Activated naive CD8-positive, alpha-beta T cell treated with anti-CD3 and anti-CD28 coated beads for 36 hours (primary cell): ENCODE measurements at regions not wholly inside any gene's neighbourhood (a gene's known extent, or its start where the extent isn't known, plus 50 kb on each side); places are given as distances from the start of the nearest gene placed in this dataset.
A peak's percentile ranks its signal among the peaks of the same experiment; 100 is the strongest.
"Not testable (repeated sequence)": the region's sequence is repeated elsewhere in the genome, so short reads cannot be mapped to it uniquely, and the experiment has no call there.

Experiments
- DNase-seq: peaks from one replicate; pipeline ENCODE4 v3.0.0; 2021
- H3K27ac Mint-ChIP-seq: one replicate; pipeline ENCODE4 v1.8.0; 2022; ENCODE audit warnings: mild to moderate bottlenecking, moderate library complexity, mixed read lengths
- H3K27me3 Mint-ChIP-seq: one replicate; pipeline ENCODE4 v1.8.0; 2022; ENCODE audit warnings: mild to moderate bottlenecking, mixed read lengths
- H3K36me3 Mint-ChIP-seq: one replicate; pipeline ENCODE4 v1.8.0; 2021; ENCODE audit warnings: mild to moderate bottlenecking, mixed read lengths
- H3K4me1 Mint-ChIP-seq: one replicate; pipeline ENCODE4 v1.8.0; 2021; ENCODE audit warnings: mixed read lengths
- H3K4me3 Mint-ChIP-seq: one replicate; pipeline ENCODE4 v1.8.0; 2022; ENCODE audit warnings: mild to moderate bottlenecking, moderate library complexity, mixed read lengths
- H3K9me3 Mint-ChIP-seq: one replicate; pipeline ENCODE4 v1.8.0; 2022; ENCODE audit warnings: mixed read lengths

- no peaks in the 10 kb centered on the region for H3K36me3 Mint-ChIP-seq
- H3K27me3 Mint-ChIP-seq = peaks cover 11% of the 10 kb centered on the region
- H3K4me3 Mint-ChIP-seq = no peak overlapping the region
- no peak overlapping the region for H3K27ac Mint-ChIP-seq
- H3K9me3 Mint-ChIP-seq = peaks cover 7% of the 10 kb centered on the region
- DNase-seq = no peak
- H3K4me1 Mint-ChIP-seq = no peaks in the 10 kb centered on the region
Observed at GRCh38 chr21:35593000-35593502, 467.3 kb downstream of the SETD4 start.

- H3K36me3 Mint-ChIP-seq, H3K9me3 Mint-ChIP-seq, H3K27ac Mint-ChIP-seq, DNase-seq, H3K4me1 Mint-ChIP-seq, H3K4me3 Mint-ChIP-seq: not testable (repeated sequence)
- H3K27me3 Mint-ChIP-seq = peaks cover 16% of the 10 kb centered on the region
Observed at GRCh38 chr21:35590284-35590683, 470.0 kb downstream of the SETD4 start.

GRCh38 chr21:35587841-35588380 lies 472.4 kb downstream of the SETD4 start:
- Mint-ChIP-seq H3K36me3 (no peaks in the 10 kb centered on the region), H3K9me3 (peaks cover 7% of the 10 kb centered on the region), H3K4me3 (no peak overlapping the region), H3K4me1 (peaks cover 2% of the 10 kb centered on the region), H3K27ac (no peak overlapping the region), H3K27me3 (peaks cover 16% of the 10 kb centered on the region)
- DNase-seq = no peak

- Mint-ChIP-seq H3K4me3 (no peak overlapping the region), H3K9me3 (peaks cover 7% of the 10 kb centered on the region), H3K36me3 (no peaks in the 10 kb centered on the region), H3K4me1 (peaks cover 3% of the 10 kb centered on the region), H3K27me3 (peaks cover 16% of the 10 kb centered on the region), H3K27ac (no peak overlapping the region)
- DNase-seq = no peak
Observed at GRCh38 chr21:35586305-35586704, 474.0 kb downstream of the SETD4 start.

- Mint-ChIP-seq H3K27me3 (peaks cover 16% of the 10 kb centered on the region), H3K36me3 (no peaks in the 10 kb centered on the region), H3K9me3 (peaks cover 7% of the 10 kb centered on the region), H3K27ac (no peak overlapping the region), H3K4me3 (no peak overlapping the region), H3K4me1 (peaks cover 3% of the 10 kb centered on the region)
- no peak for DNase-seq
Observed at GRCh38 chr21:35585878-35586277, 474.4 kb downstream of the SETD4 start.

- Mint-ChIP-seq H3K27ac (no peak overlapping the region), H3K36me3 (no peaks in the 10 kb centered on the region), H3K9me3 (peaks cover 4% of the 10 kb centered on the region), H3K4me3 (no peak overlapping the region), H3K4me1 (peaks cover 3% of the 10 kb centered on the region), H3K27me3 (peaks cover 13% of the 10 kb centered on the region)
- DNase-seq = no peak
Observed at GRCh38 chr21:35585155-35585554, 475.2 kb downstream of the SETD4 start.

- H3K9me3 Mint-ChIP-seq = peaks cover 2% of the 10 kb centered on the region
- H3K27me3 Mint-ChIP-seq = peaks cover 6% of the 10 kb centered on the region
- no peak overlapping the region for H3K27ac Mint-ChIP-seq
- peaks cover 15% of the 10 kb centered on the region for H3K4me1 Mint-ChIP-seq
- no peak for DNase-seq
- H3K4me3 Mint-ChIP-seq = no peak overlapping the region
- H3K36me3 Mint-ChIP-seq = no peaks in the 10 kb centered on the region
Observed at GRCh38 chr21:35583566-35584216, 476.6 kb downstream of the SETD4 start.

GRCh38 chr21:35582731-35583130 lies 477.6 kb downstream of the SETD4 start:
- no peaks in the 10 kb centered on the region for H3K36me3 Mint-ChIP-seq
- H3K27me3 Mint-ChIP-seq = peaks cover 2% of the 10 kb centered on the region

GRCh38 chr21:35581640-35582039 lies 478.7 kb downstream of the SETD4 start:
- Mint-ChIP-seq H3K36me3 (no peaks in the 10 kb centered on the region), H3K4me3 (no peak overlapping the region), H3K27me3 (no peaks in the 10 kb centered on the region), H3K4me1 (peaks cover 17% of the 10 kb centered on the region), H3K9me3 (peaks cover 3% of the 10 kb centered on the region), H3K27ac (no peak overlapping the region)
- no peak for DNase-seq

More at GRCh38 chr21:35582731-35583130, 477.6 kb downstream of the SETD4 start:
- DNase-seq = no peak
- H3K4me3 Mint-ChIP-seq = no peak overlapping the region
- peaks cover 3% of the 10 kb centered on the region for H3K9me3 Mint-ChIP-seq
- H3K27ac Mint-ChIP-seq = no peak overlapping the region
- peaks cover 17% of the 10 kb centered on the region for H3K4me1 Mint-ChIP-seq

GRCh38 chr21:35579520-35580293 lies 480.6 kb downstream of the SETD4 start:
- Mint-ChIP-seq H3K9me3 (peaks cover 3% of the 10 kb centered on the region), H3K4me3 (no peak overlapping the region), H3K4me1 (peaks cover 17% of the 10 kb centered on the region), H3K27me3 (no peaks in the 10 kb centered on the region), H3K36me3 (no peaks in the 10 kb centered on the region), H3K27ac (no peak overlapping the region)
- DNase-seq = no peak

- no peaks in the 10 kb centered on the region for H3K27me3 Mint-ChIP-seq
- peak overlapping the region; percentile 76 for H3K27ac Mint-ChIP-seq
- no peak overlapping the region for H3K4me3 Mint-ChIP-seq
- no peak for DNase-seq
- H3K4me1 Mint-ChIP-seq = peaks cover 17% of the 10 kb centered on the region
- peaks cover 3% of the 10 kb centered on the region for H3K9me3 Mint-ChIP-seq
- no peaks in the 10 kb centered on the region for H3K36me3 Mint-ChIP-seq
Observed at GRCh38 chr21:35578831-35579471, 481.4 kb downstream of the SETD4 start.

- Mint-ChIP-seq H3K27ac (no peak overlapping the region), H3K9me3 (peaks cover 3% of the 10 kb centered on the region), H3K36me3 (no peaks in the 10 kb centered on the region), H3K4me3 (no peak overlapping the region), H3K4me1 (peaks cover 17% of the 10 kb centered on the region), H3K27me3 (no peaks in the 10 kb centered on the region)
- DNase-seq = no peak
Observed at GRCh38 chr21:35578347-35578782, 482.0 kb downstream of the SETD4 start.

- Mint-ChIP-seq H3K4me1 (peaks cover 14% of the 10 kb centered on the region), H3K27me3 (no peaks in the 10 kb centered on the region), H3K4me3 (no peak overlapping the region), H3K27ac (no peak overlapping the region), H3K36me3 (no peaks in the 10 kb centered on the region), H3K9me3 (peaks cover 3% of the 10 kb centered on the region)
- no peak for DNase-seq
Observed at GRCh38 chr21:35575280-35575915, 484.9 kb downstream of the SETD4 start.

- peaks cover 2% of the 10 kb centered on the region for H3K4me1 Mint-ChIP-seq
- no peaks in the 10 kb centered on the region for H3K27me3 Mint-ChIP-seq
- no peak for DNase-seq
- H3K9me3 Mint-ChIP-seq = peaks cover 1% of the 10 kb centered on the region
- no peaks in the 10 kb centered on the region for H3K36me3 Mint-ChIP-seq
- no peak overlapping the region for H3K27ac Mint-ChIP-seq
- H3K4me3 Mint-ChIP-seq = no peak overlapping the region
Observed at GRCh38 chr21:35573472-35574374, 486.6 kb downstream of the SETD4 start.
